ENCODE measurements at regions not wholly inside any gene's neighbourhood (a gene's known extent, or its start where the extent isn't known, plus 50 kb on each side); places are given as distances from the start of the nearest gene placed in this dataset.
A peak's percentile ranks its signal among the peaks of the same experiment; 100 is the strongest.
"Not testable (repeated sequence)": the region's sequence is repeated elsewhere in the genome, so short reads cannot be mapped to it uniquely, and the experiment has no call there.

DNA sequence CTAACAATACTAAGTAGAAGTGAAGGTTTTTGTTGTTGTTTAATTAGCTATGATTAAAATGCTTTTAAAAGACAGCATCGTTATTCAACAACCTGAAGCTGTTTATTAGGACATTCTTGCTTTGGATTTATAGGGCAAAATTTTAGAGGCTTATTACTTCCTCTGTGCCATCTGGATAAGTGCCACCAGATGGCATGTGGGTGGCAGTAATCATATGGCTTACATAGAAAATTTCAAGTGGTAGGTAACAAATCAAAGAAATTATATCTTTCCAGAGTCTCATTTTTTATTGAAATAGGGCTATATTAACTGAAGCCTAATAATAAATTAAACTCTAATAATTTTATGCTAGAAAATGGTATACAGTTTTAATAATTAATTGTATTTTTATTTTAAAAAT, 83.3 kb upstream of the HTR2C start (continued):
- TF ChIP-seq RFX5 (IDR thresholded peaks at IDR 0.05) (no peak), NR3C1 (IDR thresholded peaks at IDR 0.05) (no peak)
- TF ChIP-seq, protein P1, sequence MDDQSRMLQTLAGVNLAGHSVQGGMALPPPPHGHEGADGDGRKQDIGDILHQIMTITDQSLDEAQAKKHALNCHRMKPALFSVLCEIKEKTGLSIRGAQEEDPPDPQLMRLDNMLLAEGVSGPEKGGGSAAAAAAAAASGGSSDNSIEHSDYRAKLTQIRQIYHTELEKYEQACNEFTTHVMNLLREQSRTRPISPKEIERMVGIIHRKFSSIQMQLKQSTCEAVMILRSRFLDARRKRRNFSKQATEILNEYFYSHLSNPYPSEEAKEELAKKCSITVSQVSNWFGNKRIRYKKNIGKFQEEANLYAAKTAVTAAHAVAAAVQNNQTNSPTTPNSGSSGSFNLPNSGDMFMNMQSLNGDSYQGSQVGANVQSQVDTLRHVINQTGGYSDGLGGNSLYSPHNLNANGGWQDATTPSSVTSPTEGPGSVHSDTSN (IDR thresholded peaks at IDR 0.05) = no peak

DNA sequence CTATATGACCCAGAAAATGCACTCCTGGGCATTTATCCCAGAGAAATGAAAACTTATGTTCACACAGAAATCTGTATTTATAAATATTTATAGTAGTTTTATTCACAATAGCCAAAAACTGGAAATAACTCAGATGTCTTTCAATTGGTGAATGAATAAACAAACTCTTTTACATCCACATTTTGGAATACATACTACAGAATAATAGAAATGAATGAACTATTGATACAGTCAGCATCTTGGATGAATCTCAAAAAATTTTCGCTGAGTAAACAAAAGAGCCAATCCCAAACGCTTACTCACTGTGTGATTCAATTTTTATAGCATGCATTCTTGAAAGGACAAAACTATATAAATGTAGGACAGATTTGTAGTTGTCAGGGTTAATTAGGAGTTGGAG, 75.1 kb upstream of the HTR2C start:
- peak; percentile 61 for TF ChIP-seq MAFK (IDR thresholded peaks at IDR 0.05; ENCODE audit: partially characterized antibody)
- no peak for TF ChIP-seq CBX8 (IDR thresholded peaks at IDR 0.05)
- FAIRE-seq (no peak), ATAC-seq (no peak), DNase-seq (ENCODE audit: low read depth in 1 of 2, low spot score in 1 of 2) (no peak)
- ChIA-PET CTCF (no interaction called here), POLR2A (no interaction called here)
- H3K9me3 ChIP-seq = no peaks in the 10 kb centered on the region
- no peak overlapping the region for H3K27ac ChIP-seq
- H3K4me3 ChIP-seq = no peak overlapping the region
- no peaks in the 10 kb centered on the region for H3K4me1 ChIP-seq
- H3K4me2 ChIP-seq = no peak overlapping the region
- 5% methylated on average over 2 of the region's 2 CpGs for WGBS (ENCODE audit: missing lambda C conversion rate)

DNA sequence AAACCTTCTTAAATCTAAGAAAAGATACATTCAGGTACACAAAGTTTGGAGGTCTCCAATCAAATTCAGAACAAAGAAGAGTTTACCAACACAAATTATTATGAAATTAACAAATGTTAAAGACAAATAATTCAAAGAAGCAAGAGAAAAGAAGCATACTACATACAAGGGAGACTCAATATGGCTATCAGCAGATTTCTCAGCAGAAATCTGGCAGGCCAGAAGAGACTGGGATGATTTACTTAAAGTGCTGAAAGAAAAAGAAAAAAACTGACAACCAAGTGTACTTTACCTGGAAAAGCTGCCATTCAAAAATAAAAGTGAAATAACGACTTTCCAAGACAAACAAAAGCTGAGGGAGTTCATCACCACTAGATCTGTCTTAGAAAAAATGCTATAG, 64.4 kb upstream of the HTR2C start:
- Histone ChIP-seq H3K4me3 (no peak overlapping the region), H3K27ac (no peak overlapping the region), H3K4me2 (no peak overlapping the region), H3K9me3 (no peaks in the 10 kb centered on the region), H3K4me1 (no peaks in the 10 kb centered on the region)
- TF ChIP-seq, protein P2, sequence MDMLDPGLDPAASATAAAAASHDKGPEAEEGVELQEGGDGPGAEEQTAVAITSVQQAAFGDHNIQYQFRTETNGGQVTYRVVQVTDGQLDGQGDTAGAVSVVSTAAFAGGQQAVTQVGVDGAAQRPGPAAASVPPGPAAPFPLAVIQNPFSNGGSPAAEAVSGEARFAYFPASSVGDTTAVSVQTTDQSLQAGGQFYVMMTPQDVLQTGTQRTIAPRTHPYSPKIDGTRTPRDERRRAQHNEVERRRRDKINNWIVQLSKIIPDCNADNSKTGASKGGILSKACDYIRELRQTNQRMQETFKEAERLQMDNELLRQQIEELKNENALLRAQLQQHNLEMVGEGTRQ (IDR thresholded peaks at IDR 0.05) = no peak
- TF ChIP-seq RFX5 (IDR thresholded peaks at IDR 0.05) (no peak), EP300 (IDR thresholded peaks at IDR 0.05) (no peak), KDM1A (IDR thresholded peaks at IDR 0.05; ENCODE audit: low read depth) (no peak), HOXB13 (CRISPR knock-in tag; IDR thresholded peaks at IDR 0.05; ENCODE audit: low read depth) (no peak), BHLHE40 (IDR thresholded peaks at IDR 0.05; ENCODE audit: low read depth, low read length) (no peak), HOXB5 (CRISPR knock-in tag; IDR thresholded peaks at IDR 0.05) (no peak), RNF2 (IDR thresholded peaks at IDR 0.05; ENCODE audit: borderline replicate concordance, low read depth) (no peak), MAFK (IDR thresholded peaks at IDR 0.05; ENCODE audit: partially characterized antibody) (no peak), NFE2L2 (conservative IDR thresholded peaks at IDR 0.05; ENCODE audit: low read length) (no peak), RCOR1 (IDR thresholded peaks at IDR 0.05; ENCODE audit: low read depth, low read length) (no peak)
- TF ChIP-seq, protein P3, sequence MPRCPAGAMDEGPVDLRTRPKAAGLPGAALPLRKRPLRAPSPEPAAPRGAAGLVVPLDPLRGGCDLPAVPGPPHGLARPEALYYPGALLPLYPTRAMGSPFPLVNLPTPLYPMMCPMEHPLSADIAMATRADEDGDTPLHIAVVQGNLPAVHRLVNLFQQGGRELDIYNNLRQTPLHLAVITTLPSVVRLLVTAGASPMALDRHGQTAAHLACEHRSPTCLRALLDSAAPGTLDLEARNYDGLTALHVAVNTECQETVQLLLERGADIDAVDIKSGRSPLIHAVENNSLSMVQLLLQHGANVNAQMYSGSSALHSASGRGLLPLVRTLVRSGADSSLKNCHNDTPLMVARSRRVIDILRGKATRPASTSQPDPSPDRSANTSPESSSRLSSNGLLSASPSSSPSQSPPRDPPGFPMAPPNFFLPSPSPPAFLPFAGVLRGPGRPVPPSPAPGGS (IDR thresholded peaks at IDR 0.05) = no peak
- TF ChIP-seq, protein P4, sequence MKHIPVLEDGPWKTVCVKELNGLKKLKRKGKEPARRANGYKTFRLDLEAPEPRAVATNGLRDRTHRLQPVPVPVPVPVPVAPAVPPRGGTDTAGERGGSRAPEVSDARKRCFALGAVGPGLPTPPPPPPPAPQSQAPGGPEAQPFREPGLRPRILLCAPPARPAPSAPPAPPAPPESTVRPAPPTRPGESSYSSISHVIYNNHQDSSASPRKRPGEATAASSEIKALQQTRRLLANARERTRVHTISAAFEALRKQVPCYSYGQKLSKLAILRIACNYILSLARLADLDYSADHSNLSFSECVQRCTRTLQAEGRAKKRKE (CRISPR knock-in tag; IDR thresholded peaks at IDR 0.05; ENCODE audit: low read depth) = no peak
- TF ChIP-seq, protein P5, sequence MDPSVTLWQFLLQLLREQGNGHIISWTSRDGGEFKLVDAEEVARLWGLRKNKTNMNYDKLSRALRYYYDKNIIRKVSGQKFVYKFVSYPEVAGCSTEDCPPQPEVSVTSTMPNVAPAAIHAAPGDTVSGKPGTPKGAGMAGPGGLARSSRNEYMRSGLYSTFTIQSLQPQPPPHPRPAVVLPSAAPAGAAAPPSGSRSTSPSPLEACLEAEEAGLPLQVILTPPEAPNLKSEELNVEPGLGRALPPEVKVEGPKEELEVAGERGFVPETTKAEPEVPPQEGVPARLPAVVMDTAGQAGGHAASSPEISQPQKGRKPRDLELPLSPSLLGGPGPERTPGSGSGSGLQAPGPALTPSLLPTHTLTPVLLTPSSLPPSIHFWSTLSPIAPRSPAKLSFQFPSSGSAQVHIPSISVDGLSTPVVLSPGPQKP (IDR thresholded peaks at IDR 0.05; ENCODE audit: low read depth, low read length) = no peak
- TF ChIP-seq, protein P6, sequence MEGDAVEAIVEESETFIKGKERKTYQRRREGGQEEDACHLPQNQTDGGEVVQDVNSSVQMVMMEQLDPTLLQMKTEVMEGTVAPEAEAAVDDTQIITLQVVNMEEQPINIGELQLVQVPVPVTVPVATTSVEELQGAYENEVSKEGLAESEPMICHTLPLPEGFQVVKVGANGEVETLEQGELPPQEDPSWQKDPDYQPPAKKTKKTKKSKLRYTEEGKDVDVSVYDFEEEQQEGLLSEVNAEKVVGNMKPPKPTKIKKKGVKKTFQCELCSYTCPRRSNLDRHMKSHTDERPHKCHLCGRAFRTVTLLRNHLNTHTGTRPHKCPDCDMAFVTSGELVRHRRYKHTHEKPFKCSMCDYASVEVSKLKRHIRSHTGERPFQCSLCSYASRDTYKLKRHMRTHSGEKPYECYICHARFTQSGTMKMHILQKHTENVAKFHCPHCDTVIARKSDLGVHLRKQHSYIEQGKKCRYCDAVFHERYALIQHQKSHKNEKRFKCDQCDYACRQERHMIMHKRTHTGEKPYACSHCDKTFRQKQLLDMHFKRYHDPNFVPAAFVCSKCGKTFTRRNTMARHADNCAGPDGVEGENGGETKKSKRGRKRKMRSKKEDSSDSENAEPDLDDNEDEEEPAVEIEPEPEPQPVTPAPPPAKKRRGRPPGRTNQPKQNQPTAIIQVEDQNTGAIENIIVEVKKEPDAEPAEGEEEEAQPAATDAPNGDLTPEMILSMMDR (IDR thresholded peaks at IDR 0.05) = no peak
- peak; percentile 67 for FAIRE-seq
- DNase-seq (ENCODE audit: low read depth in 1 of 2, low spot score in 1 of 2) = no peak
- POLR2A ChIA-PET = no interaction called here
- no peak for ATAC-seq
- WGBS (ENCODE audit: missing lambda C conversion rate) = 4% methylated on average over 1 of the region's 1 CpG
- CTCF ChIA-PET = no interaction called here

DNA sequence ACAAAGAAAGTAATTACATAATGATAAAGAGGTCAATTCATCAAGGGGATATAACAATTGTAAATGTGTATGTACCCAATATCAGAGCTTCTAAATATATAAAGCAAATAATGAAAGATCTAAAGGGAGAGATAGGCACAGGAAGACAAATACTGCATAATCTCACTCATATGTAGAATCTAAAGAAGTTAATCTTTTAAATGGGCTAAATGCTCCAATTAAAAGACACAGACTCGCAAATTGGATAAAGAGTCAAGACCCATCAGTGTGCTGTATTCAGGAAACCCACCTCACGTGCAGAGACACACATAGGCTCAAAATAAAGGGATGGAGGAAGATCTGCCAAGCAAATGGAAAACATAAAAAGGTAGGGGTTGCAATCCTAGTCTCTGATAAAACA, 63.2 kb upstream of the HTR2C start:
- 3% methylated on average over 2 of the region's 2 CpGs for WGBS (ENCODE audit: missing lambda C conversion rate)
- DNase-seq (ENCODE audit: low read depth in 1 of 2, low spot score in 1 of 2); H3K4me3 ChIP-seq; ATAC-seq; H3K9me3 ChIP-seq; H3K27ac ChIP-seq; FAIRE-seq; POLR2A ChIA-PET; H3K4me2 ChIP-seq; H3K4me1 ChIP-seq: not testable (repeated sequence)
- CTCF ChIA-PET = interaction anchor here (1.4 kb wide), 1 partner anchor 10 kb away, joined by 3 read pairs; no protein-coding TSS in a partner anchor

Measured in A549 (cell line).